Activated CD8-positive, alpha-beta T cell treated with anti-CD3 and anti-CD28 coated beads for 36 hours (primary cell): ENCODE measurements at regions not wholly inside any gene's neighbourhood (a gene's known extent, or its start where the extent isn't known, plus 50 kb on each side); places are given as distances from the start of the nearest gene placed in this dataset.

Source experiments
- ATAC-seq: fragments of 200-7000 bp; cut with Tn5 transposase; one replicate; pipeline ENCODE4 v1.10.0; 2021; ENCODE audit warnings: mild to moderate bottlenecking, moderate library complexity
- CTCF ChIA-PET: fragments of 350-600 bp; sonication (Branson Sonifier 250); formaldehyde crosslinking; loops from one replicate; lab custom pipeline; 2021; ENCODE audit warnings: antibody characterized with exemption; lab: Charles Lee
- POLR2A ChIA-PET: fragments of 350-600 bp; sonication (Branson Sonifier 250); formaldehyde crosslinking; loops from one replicate; lab custom pipeline; 2021; ENCODE audit warnings: antibody characterized with exemption; lab: Charles Lee
- DNase-seq: peaks from one replicate; pipeline ENCODE4 v3.0.0-alpha.2; 2020
- H3K27ac Mint-ChIP-seq: one replicate; pipeline ENCODE4 v1.8.0; 2021; ENCODE audit warnings: mild to moderate bottlenecking, mixed read lengths
- H3K27me3 Mint-ChIP-seq: one replicate; pipeline ENCODE4 v1.8.0; 2021; ENCODE audit warnings: mixed read lengths
- H3K36me3 Mint-ChIP-seq: one replicate; pipeline ENCODE4 v1.8.0; 2021; ENCODE audit warnings: low read depth, mixed read lengths
- H3K4me1 Mint-ChIP-seq: one replicate; pipeline ENCODE4 v1.8.0; 2021; ENCODE audit warnings: low read depth, mixed read lengths
- H3K4me3 Mint-ChIP-seq: one replicate; pipeline ENCODE4 v1.8.0; 2021; ENCODE audit warnings: mild to moderate bottlenecking, moderate library complexity, mixed read lengths
- H3K9me3 Mint-ChIP-seq: one replicate; pipeline ENCODE4 v1.8.0; 2021; ENCODE audit warnings: mixed read lengths
- intact Hi-C: fragments of 100-400 bp; cut with micrococcal nuclease; formaldehyde crosslinking; loops from one replicate; pipeline ENCODE4 v1.10.0; 2022
- TF ChIP-seq, protein P1 (sequence below): fragments of 200-600 bp; IDR thresholded peaks from one replicate; pipeline ENCODE4 v1.8.0; 2022; ENCODE audit warnings: antibody characterized with exemption, mild to moderate bottlenecking

DNA sequence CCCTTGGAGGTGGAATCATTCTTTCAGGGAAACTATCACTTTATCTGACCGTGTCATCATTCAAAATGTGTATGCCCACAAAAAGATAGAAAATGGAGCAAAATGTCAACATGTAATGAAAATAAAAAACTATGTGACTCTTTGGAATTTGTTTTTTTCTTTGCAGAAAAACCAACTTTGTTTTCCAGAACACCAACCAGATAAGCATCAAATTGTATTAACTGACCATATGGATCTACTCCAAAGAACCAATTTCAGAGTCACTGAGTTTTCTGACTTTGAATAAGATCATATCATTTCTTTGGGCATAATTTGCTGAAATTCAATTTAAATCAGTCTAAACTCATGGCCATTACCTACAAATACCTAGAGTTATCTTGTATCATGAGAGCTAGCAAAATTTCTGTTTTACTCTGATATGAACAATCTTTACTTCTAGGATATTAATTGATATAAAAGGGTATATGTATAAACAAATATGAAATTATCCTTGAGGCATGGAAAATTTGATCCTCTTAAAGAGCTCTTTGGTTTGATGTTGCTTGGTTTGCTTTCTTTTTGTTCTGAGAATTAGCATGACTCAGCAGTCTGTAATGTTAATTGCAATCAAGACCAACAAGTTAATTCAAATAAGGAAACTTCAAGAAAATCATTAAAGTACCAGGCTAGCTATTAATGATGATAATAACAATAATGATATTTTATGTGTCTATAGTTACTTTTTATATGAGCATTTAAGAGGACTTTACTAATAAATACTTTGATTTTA is 444.4 kb upstream of the MARCKS start:
- POLR2A ChIA-PET, result no interaction called here
- H3K4me1 Mint-ChIP-seq, result no peaks in the 10 kb centered on the region

DNA sequence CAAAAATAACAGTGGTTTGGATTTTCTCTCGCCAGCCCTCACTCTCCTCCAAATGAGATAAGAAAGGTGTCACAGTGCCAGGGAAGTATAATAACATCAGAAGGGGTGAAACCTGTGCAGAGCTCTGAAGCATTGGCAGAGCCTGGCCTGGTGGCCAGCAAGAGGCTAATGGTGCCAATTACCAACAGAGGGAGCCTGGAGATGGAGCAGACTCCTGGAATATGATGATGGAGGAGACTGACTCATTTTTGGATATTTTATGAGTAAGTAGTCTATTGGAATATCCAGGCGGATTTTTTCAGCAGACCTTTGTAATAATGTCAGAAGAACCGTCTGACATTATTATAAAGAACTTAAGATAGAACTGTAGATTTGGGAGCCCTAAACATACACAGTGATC is 442.6 kb upstream of the MARCKS start:
- Mint-ChIP-seq H3K36me3 (no peaks in the 10 kb centered on the region), H3K27ac (no peak overlapping the region), H3K4me3 (no peak overlapping the region), H3K4me1 (no peaks in the 10 kb centered on the region), H3K9me3 (no peaks in the 10 kb centered on the region), H3K27me3 (no peaks in the 10 kb centered on the region)
- POLR2A ChIA-PET, result no interaction called here
- TF ChIP-seq, protein P1, sequence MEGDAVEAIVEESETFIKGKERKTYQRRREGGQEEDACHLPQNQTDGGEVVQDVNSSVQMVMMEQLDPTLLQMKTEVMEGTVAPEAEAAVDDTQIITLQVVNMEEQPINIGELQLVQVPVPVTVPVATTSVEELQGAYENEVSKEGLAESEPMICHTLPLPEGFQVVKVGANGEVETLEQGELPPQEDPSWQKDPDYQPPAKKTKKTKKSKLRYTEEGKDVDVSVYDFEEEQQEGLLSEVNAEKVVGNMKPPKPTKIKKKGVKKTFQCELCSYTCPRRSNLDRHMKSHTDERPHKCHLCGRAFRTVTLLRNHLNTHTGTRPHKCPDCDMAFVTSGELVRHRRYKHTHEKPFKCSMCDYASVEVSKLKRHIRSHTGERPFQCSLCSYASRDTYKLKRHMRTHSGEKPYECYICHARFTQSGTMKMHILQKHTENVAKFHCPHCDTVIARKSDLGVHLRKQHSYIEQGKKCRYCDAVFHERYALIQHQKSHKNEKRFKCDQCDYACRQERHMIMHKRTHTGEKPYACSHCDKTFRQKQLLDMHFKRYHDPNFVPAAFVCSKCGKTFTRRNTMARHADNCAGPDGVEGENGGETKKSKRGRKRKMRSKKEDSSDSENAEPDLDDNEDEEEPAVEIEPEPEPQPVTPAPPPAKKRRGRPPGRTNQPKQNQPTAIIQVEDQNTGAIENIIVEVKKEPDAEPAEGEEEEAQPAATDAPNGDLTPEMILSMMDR, result no peak
- intact Hi-C loops, result no loop called here
- ATAC-seq (no peak), DNase-seq (no peak)
- CTCF ChIA-PET, result interaction anchor here (0.9 kb wide), 1 partner anchor 444 kb away, joined by 3 read pairs; no protein-coding TSS in a partner anchor

More for the DNA sequence above, 444.4 kb upstream of the MARCKS start:
- no peak overlapping the region for H3K27ac Mint-ChIP-seq
- DNase-seq, result no peak
- ATAC-seq, result no peak
- no peaks in the 10 kb centered on the region for H3K36me3 Mint-ChIP-seq
- H3K9me3 Mint-ChIP-seq, result no peaks in the 10 kb centered on the region
- intact Hi-C loops, result no loop called here
- TF ChIP-seq, protein P1, result no peak
- H3K4me3 Mint-ChIP-seq, result no peak overlapping the region
- CTCF ChIA-PET, result no interaction called here
- H3K27me3 Mint-ChIP-seq, result no peaks in the 10 kb centered on the region

DNA sequence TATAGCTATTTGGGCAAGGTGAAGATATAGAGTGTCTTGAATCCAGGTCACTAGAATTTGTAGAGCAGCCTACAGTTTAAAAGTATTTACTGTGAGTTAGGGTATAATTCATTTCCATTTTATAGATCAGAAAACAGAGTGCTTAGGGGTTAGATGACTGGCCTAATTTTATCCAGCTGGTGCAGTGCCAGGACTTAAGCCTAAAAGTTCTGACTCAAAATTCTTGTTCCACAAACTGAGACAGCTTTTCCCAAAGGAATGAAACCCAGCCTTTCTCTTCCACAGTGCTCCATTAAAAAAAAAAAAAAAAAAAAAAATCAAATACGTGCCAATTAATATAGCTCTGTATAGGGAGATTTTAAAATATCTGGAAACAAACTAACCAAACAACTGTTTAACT is 441.0 kb upstream of the MARCKS start:
- no peaks in the 10 kb centered on the region for H3K36me3 Mint-ChIP-seq
- intact Hi-C loops, result no loop called here

DNA sequence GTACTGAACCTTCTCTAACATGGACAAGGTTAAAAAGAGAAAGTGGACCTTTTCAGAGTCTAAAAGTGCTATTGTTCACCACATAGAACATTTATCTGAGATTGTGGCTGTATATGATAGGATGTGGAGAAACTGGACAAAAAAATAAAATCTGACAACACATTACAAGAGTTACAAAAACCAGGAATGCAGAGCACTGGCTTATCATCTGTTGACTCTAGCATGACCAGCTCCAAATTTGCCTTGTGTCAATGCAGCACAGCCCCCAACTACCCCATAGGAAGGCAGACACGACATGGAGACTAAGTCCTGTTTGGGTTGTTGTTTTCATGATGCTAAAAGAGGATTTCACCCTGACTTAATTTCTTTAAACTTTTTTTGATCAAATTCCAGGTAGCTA is 436.9 kb upstream of the MARCKS start:
- intact Hi-C loops, result no loop called here
- POLR2A ChIA-PET, result no interaction called here
- ATAC-seq (no peak), DNase-seq (no peak)
- no peaks in the 10 kb centered on the region for H3K4me1 Mint-ChIP-seq
- no peak overlapping the region for H3K4me3 Mint-ChIP-seq
- H3K27ac Mint-ChIP-seq, result no peak overlapping the region
- TF ChIP-seq, protein P1, result no peak
- H3K27me3 Mint-ChIP-seq, result no peaks in the 10 kb centered on the region
- H3K9me3 Mint-ChIP-seq, result no peaks in the 10 kb centered on the region
- H3K36me3 Mint-ChIP-seq, result no peaks in the 10 kb centered on the region
- CTCF ChIA-PET, result no interaction called here

More for the DNA sequence above, 441.0 kb upstream of the MARCKS start:
- ChIA-PET CTCF (interaction anchor here (1.2 kb wide), 1 partner anchor 12 kb away, joined by 3 read pairs; no protein-coding TSS in a partner anchor), POLR2A (no interaction called here)
- Mint-ChIP-seq H3K27me3 (no peaks in the 10 kb centered on the region), H3K4me3 (no peak overlapping the region), H3K9me3 (no peaks in the 10 kb centered on the region), H3K27ac (no peak overlapping the region), H3K4me1 (no peaks in the 10 kb centered on the region)
- DNase-seq (no peak), ATAC-seq (no peak)
- TF ChIP-seq, protein P1, result no peak

DNA sequence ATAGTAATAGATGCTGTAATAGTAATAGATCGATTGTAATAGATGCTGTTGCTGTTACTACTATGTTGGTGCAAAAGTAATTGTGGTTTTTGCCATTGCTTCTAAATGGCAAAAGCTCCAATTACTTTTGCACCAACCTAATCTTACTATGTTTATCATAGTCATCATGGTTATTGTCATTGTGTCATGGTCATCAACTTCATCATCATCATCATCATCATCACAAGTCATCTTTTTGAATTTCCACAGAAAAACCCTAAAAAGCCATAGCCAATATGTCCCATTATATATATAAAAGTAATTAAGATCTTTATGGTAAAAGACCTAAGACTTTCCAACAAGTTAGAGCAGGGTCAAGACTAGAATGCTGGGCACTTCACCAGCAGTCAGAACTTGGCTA is 435.1 kb upstream of the MARCKS start:
- Mint-ChIP-seq H3K36me3 (no peaks in the 10 kb centered on the region), H3K4me3 (no peak overlapping the region), H3K27ac (no peak overlapping the region), H3K27me3 (no peaks in the 10 kb centered on the region), H3K9me3 (no peaks in the 10 kb centered on the region), H3K4me1 (no peaks in the 10 kb centered on the region)
- CTCF ChIA-PET, result no interaction called here
- DNase-seq, result no peak
- no peak for ATAC-seq
- TF ChIP-seq, protein P1, result no peak
- POLR2A ChIA-PET, result no interaction called here
- intact Hi-C loops, result no loop called here
